ENCODE measurements at regions not wholly inside any gene's neighbourhood (a gene's known extent, or its start where the extent isn't known, plus 50 kb on each side); places are given as distances from the start of the nearest gene placed in this dataset.

GRCh38 chrX:144791298-144791697 is 456.0 kb upstream of the SPANXN1 start:
- DNase-seq (ENCODE audit: low read depth) = no peak

DNA sequence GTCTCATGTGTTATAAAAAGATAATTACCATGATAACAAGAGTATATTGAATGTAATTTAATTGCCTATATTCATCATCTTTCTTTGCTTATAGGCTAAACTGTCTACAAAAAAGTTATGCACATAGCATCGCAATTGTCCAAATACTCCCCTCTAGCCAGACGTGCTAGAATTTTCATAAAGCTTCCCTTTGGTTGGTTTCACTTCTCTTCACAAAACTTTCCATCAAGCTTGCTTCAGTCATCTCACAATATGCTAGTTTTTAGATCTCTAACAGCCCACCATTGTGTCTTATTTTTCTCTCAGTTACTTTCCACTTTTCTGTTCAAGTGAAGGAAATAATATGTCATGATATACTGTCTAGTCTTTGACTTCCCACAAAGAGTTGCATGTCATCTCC is 448.3 kb upstream of the SPANXN1 start:
- no peak for DNase-seq (ENCODE audit: low read depth)

DNA sequence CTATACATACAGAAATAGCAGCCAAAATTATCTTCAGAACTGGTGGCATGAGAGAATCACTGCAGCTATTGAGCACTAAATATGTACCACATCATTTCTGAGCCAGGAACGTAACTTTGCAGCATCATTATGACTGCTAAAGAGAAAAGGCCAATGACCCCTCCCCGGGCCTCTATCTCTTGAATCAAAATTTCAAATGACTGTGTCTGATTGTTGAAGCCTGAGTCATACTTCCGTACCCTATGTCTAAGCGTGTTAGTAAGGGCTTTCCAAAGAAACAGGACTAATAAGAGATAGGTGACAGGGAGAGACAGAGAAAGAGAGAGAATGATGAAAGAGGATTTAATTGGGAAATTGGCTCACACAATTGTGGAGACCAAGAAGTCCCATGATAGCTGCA is 445.5 kb upstream of the SPANXN1 start:
- DNase-seq (ENCODE audit: low read depth) = no peak

- no peak for DNase-seq (ENCODE audit: low read depth)
Measured at GRCh38 chrX:144809025-144809424, 438.3 kb upstream of the SPANXN1 start.

DNA sequence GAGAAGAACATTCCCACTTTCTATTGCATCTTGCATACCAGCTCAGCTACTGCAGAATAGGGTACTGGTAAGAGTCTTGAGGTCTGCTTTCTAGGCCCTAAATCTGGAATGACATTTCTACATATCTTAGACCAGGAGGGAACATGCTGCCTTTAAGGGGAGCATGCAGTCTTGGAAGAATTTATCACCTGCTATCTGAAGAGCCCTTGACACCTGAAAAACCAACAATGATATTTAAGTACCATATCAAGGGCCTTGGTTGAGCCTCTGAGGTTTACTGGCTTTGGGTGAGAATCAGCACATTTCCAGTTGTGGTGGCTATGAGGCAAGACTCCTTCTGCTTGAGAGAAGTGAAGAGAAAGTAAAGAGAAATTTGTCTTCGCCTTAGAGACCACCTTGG is 436.8 kb upstream of the SPANXN1 start:
- DNase-seq (ENCODE audit: low read depth) = no peak

DNA sequence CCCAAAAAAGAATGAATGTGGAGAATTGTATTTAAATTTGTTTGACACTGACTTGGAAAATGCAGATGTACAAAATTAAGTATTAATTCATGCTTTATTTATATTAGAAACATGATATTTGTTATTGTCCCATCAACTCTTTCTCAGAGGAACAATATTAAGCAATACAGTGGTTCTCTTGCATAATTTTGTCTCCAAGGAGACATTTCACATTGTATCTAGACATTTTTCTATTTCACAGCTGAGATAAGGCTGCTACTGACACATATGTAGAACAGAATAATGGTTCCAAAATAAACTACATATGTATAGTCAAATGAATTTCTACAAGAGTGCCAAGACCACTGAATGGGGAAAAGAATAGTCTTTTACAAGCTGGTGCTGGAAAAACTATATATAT is 427.9 kb upstream of the SPANXN1 start:
- no peak for DNase-seq (ENCODE audit: low read depth)

DNA sequence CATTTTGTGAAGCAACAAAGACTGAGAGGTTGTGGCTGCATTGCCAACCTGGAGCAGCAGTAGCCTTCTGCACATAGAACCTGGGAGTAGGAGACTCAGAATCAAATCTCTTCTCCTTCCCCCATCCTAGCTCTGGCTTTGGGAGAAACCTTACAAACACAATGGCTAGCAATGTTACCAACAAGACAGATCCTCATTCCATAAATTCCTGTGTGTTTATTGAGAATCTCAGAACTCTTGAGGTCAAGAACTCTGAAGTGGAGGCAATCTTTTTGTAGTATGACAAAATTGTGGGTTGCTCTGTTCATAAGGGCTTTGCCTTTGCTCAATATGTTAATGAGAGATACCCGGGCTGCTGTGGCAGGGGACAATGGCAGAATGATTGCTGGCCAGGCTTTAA is 406.7 kb upstream of the SPANXN1 start:
- no peak for DNase-seq (ENCODE audit: low read depth)

DNA sequence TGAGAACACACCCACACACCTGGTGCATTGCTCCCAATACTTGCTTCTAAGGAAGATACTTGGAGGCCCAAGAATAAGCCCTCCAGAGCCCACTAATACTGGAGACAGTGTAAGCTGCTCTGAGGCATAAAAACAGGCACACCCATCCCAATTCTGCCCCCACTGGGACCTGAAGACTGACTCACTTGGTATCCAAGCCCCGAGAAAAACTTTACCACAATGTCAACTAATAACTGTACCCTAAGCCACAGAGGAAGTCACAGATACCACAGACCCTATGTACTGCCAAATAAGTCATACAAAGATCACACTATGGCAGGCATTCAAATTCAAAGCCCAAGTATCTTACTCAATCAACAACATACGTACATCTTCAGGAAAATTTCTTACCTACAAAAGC is 398.2 kb upstream of the SPANXN1 start:
- DNase-seq (ENCODE audit: low read depth) = no peak

GRCh38 chrX:144896323-144896722 is 351.0 kb upstream of the SPANXN1 start:
- DNase-seq (ENCODE audit: low read depth) = no peak

- DNase-seq (ENCODE audit: low read depth) = no peak
Measured at GRCh38 chrX:144901521-144901920, 345.8 kb upstream of the SPANXN1 start.

DNA sequence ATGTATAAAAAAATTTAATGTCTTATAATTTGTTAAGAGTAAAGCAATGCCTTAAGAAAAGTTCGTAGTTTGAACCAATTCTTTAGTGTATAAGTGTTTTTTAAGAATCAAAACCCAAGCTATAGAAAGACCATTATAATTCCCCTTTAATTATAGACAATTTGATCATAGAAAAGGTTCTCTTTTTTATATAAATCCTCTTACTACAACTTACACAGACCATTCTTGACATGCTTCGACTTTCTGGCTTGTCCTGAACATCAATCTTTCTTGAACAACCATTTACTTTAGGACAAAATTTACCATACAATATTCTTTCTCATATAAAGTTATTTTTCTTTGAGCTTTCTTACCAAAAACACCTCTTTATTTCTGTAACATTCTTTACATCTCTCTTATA is 330.5 kb upstream of the SPANXN1 start:
- peak; percentile 0 for DNase-seq (ENCODE audit: low read depth)

DNA sequence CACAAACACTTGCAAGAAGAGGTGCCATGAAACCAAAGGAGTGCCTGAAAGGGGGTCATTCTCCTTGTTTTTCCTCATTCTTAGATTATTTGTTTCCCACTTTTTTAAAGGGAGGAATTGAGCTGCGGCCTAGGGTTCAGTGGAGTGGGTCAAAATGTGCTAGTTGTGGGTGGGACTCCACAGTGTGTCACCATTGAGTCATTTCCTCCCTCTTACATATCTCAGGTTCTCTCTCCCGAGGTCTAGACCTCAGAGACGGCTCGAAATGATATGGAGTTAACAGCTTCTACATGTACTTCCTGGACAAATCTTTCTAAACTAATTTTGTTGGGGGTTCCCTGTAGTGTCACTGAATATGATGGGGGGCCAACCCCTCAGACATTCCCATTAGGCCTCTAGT is 328.4 kb upstream of the SPANXN1 start:
- DNase-seq (ENCODE audit: low read depth) = no peak

DNA sequence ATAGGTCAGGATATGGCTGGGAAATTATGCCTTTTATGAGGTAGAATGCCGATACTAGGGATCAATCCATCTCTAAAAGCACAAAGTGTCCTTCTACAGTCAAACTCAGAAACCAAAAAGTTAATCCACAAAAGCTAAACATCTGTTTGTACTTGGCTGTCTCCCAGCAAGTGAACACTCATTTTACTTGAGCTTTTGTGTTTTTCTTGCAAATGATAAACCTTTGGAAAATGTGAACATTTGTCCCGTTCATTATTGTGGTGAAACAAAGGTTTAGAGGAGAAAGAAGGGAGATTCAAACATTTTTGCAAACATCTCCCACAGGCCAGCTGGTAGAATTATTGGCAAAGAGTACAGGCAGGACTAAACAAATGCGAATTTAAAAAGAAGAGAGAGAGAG is 300.6 kb upstream of the SPANXN1 start:
- DNase-seq (ENCODE audit: low read depth) = peak; percentile 9

Measured in LHCN-M2 (cell line).